Prostate gland (tissue), 2 donors: ENCODE measurements at regions not wholly inside any gene's neighbourhood (a gene's known extent, or its start where the extent isn't known, plus 50 kb on each side); places are given as distances from the start of the nearest gene placed in this dataset.

Source experiments
- POLR2A ChIP-seq: fragments of 450-650 bp; IDR thresholded peaks from one replicate; pipeline ENCODE4 v1.6.1; 2016; ENCODE audit warnings: antibody characterized with exemption, mild to moderate bottlenecking
- POLR2AphosphoS5 ChIP-seq: sonication (generic); formaldehyde crosslinking; IDR thresholded peaks from one replicate; pipeline ENCODE4 v1.6.1; 2017; ENCODE audit warnings: antibody characterized with exemption
- TF ChIP-seq, protein P1 (sequence below), 4 experiments: fragments of 200-600 bp in 2 of 4; fragments of 450-650 bp in 2 of 4; sonication (generic) in 2 of 4; IDR thresholded peaks; 1 replicate in 3 of 4; 2 replicates in 1 of 4; pipeline ENCODE4 v1.5.1; 2016 to 2019; ENCODE audit warnings: antibody characterized with exemption in 4 of 4, mild to moderate bottlenecking in 2 of 4, moderate library complexity in 2 of 4

DNA sequence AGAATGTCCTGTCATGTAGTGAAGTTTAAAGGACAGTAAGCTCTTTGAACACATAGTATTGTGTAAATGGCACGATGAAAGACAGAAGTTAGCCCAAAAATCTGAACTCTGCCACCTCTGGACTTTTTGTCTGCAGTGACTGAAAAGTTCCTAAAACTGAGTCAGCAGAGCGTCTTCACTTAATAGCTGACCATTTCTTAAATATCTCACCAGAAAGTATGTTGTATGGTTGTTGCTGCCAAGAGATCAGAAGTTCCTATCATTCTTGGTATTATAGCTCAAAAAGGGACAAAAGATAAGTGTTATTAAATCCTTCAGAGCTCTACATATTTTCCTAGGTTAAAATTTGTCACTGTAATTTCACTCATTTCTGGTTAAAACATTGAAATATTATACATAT lies 1003.0 kb downstream of the TTLL7 start:
- TF ChIP-seq, protein P1, sequence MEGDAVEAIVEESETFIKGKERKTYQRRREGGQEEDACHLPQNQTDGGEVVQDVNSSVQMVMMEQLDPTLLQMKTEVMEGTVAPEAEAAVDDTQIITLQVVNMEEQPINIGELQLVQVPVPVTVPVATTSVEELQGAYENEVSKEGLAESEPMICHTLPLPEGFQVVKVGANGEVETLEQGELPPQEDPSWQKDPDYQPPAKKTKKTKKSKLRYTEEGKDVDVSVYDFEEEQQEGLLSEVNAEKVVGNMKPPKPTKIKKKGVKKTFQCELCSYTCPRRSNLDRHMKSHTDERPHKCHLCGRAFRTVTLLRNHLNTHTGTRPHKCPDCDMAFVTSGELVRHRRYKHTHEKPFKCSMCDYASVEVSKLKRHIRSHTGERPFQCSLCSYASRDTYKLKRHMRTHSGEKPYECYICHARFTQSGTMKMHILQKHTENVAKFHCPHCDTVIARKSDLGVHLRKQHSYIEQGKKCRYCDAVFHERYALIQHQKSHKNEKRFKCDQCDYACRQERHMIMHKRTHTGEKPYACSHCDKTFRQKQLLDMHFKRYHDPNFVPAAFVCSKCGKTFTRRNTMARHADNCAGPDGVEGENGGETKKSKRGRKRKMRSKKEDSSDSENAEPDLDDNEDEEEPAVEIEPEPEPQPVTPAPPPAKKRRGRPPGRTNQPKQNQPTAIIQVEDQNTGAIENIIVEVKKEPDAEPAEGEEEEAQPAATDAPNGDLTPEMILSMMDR (IDR thresholded peaks at IDR 0.05), result no peak
- TF ChIP-seq POLR2AphosphoS5 (no peak), POLR2A (no peak)
